ENCODE measurements at regions not wholly inside any gene's neighbourhood (a gene's known extent, or its start where the extent isn't known, plus 50 kb on each side); places are given as distances from the start of the nearest gene placed in this dataset.

DNA sequence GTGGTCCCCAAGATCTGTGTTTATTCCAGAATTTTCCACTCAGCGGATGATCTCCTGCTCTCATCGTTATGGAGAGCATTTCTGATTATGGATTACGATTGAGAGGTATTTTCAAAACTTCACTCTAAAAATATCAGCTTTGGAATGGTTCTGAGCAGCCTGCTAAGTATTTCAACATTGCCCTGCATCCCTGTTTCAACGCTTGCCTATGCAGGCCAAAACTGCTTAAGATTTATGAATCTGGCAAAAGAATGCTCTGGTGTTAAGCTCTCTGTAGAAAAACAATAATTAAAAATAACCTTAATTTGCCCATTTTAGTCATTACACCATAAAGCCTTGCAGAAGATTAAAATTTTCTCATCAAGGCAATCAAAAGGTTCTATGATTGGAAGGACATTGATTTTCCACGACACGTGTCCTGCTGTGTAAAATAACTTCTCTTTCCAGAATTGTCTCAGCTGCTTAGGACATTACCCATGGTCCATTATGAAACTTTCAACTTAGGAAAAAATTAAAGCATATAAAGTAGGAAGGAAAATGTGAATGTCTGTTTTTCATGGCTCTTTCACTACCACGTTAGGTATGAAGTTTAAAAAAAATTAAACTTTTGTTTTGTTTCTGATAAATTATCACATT lies 229.9 kb downstream of the ACKR3 start:
- H2AFZ ChIP-seq (ENCODE audit: low read length), result no peak overlapping the region
- DNase-seq (ENCODE audit: insufficient read length, low spot score, missing footprints), result no peak

DNA sequence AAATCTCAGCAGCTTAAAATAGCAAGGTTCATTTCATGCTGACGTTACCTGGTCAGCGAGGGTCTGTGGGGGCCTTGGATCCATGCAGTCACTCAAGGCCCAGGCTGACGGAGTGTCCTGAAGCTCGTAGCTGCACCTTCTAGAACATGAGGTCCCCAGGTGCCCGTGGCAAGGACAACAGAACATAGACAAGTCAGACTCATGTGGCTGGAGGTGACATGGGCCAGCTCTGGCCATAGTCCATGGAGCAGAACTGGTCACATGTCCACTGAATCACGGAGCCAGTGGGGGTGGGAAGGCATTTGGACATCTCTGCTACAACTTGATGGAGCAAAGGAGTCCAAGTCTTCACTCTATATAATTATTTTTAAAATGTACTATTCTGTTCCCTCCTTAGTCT lies 233.2 kb downstream of the ACKR3 start:
- TF ChIP-seq, protein P1, sequence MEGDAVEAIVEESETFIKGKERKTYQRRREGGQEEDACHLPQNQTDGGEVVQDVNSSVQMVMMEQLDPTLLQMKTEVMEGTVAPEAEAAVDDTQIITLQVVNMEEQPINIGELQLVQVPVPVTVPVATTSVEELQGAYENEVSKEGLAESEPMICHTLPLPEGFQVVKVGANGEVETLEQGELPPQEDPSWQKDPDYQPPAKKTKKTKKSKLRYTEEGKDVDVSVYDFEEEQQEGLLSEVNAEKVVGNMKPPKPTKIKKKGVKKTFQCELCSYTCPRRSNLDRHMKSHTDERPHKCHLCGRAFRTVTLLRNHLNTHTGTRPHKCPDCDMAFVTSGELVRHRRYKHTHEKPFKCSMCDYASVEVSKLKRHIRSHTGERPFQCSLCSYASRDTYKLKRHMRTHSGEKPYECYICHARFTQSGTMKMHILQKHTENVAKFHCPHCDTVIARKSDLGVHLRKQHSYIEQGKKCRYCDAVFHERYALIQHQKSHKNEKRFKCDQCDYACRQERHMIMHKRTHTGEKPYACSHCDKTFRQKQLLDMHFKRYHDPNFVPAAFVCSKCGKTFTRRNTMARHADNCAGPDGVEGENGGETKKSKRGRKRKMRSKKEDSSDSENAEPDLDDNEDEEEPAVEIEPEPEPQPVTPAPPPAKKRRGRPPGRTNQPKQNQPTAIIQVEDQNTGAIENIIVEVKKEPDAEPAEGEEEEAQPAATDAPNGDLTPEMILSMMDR (IDR thresholded peaks at IDR 0.05; ENCODE audit: extremely low read depth, low read depth, low read length), result no peak
- peaks cover 5% of the 10 kb centered on the region for H3K27me3 ChIP-seq (ENCODE audit: insufficient read depth, low read length)
- no peak overlapping the region for H3K4me3 ChIP-seq (ENCODE audit: insufficient read depth, low read length)
- no peak for DNase-seq (ENCODE audit: insufficient read length, low spot score, missing footprints)
- no peaks in the 10 kb centered on the region for H3K36me3 ChIP-seq (ENCODE audit: insufficient read depth, low read length)
- no peak overlapping the region for H3K4me2 ChIP-seq (ENCODE audit: insufficient read depth, low read length)
- H4K20me1 ChIP-seq (ENCODE audit: insufficient read depth, low read length), result no peaks in the 10 kb centered on the region
- H3K9me3 ChIP-seq (ENCODE audit: low read depth, low read length), result no peaks in the 10 kb centered on the region
- no peaks in the 10 kb centered on the region for H3K4me1 ChIP-seq (ENCODE audit: insufficient read depth, low read length)
- H3K79me2 ChIP-seq (ENCODE audit: insufficient read depth, low read length), result no peaks in the 10 kb centered on the region
- no peak overlapping the region for H3K27ac ChIP-seq (ENCODE audit: low read depth, low read length)
- no peak overlapping the region for H2AFZ ChIP-seq (ENCODE audit: low read length)

More for the DNA sequence above, 229.9 kb downstream of the ACKR3 start:
- H3K4me3 ChIP-seq (ENCODE audit: insufficient read depth, low read length), result no peak overlapping the region
- H3K79me2 ChIP-seq (ENCODE audit: insufficient read depth, low read length), result no peaks in the 10 kb centered on the region
- no peaks in the 10 kb centered on the region for H3K36me3 ChIP-seq (ENCODE audit: insufficient read depth, low read length)
- H3K27me3 ChIP-seq (ENCODE audit: insufficient read depth, low read length), result peaks cover 15% of the 10 kb centered on the region
- no peaks in the 10 kb centered on the region for H3K4me1 ChIP-seq (ENCODE audit: insufficient read depth, low read length)
- TF ChIP-seq, protein P1 (IDR thresholded peaks at IDR 0.05; ENCODE audit: extremely low read depth, low read depth, low read length), result no peak
- no peak overlapping the region for H3K27ac ChIP-seq (ENCODE audit: low read depth, low read length)
- H4K20me1 ChIP-seq (ENCODE audit: insufficient read depth, low read length), result no peaks in the 10 kb centered on the region
- H3K4me2 ChIP-seq (ENCODE audit: insufficient read depth, low read length), result no peak overlapping the region
- H3K9me3 ChIP-seq (ENCODE audit: low read depth, low read length), result no peaks in the 10 kb centered on the region

GRCh38 chr2:236803621-236804020 lies 234.0 kb downstream of the ACKR3 start:
- no peaks in the 10 kb centered on the region for H4K20me1 ChIP-seq (ENCODE audit: insufficient read depth, low read length)
- H3K9me3 ChIP-seq (ENCODE audit: low read depth, low read length), result no peaks in the 10 kb centered on the region
- no peaks in the 10 kb centered on the region for H3K79me2 ChIP-seq (ENCODE audit: insufficient read depth, low read length)
- no peak overlapping the region for H2AFZ ChIP-seq (ENCODE audit: low read length)
- H3K4me2 ChIP-seq (ENCODE audit: insufficient read depth, low read length), result no peak overlapping the region
- TF ChIP-seq, protein P1 (IDR thresholded peaks at IDR 0.05; ENCODE audit: extremely low read depth, low read depth, low read length), result no peak
- no peaks in the 10 kb centered on the region for H3K4me1 ChIP-seq (ENCODE audit: insufficient read depth, low read length)
- peaks cover 5% of the 10 kb centered on the region for H3K27me3 ChIP-seq (ENCODE audit: insufficient read depth, low read length)
- H3K27ac ChIP-seq (ENCODE audit: low read depth, low read length), result no peak overlapping the region
- no peak overlapping the region for H3K4me3 ChIP-seq (ENCODE audit: insufficient read depth, low read length)
- no peaks in the 10 kb centered on the region for H3K36me3 ChIP-seq (ENCODE audit: insufficient read depth, low read length)
- no peak for DNase-seq (ENCODE audit: insufficient read length, low spot score, missing footprints)

- peaks cover 5% of the 10 kb centered on the region for H3K9me3 ChIP-seq (ENCODE audit: low read depth, low read length)
- H4K20me1 ChIP-seq (ENCODE audit: insufficient read depth, low read length), result no peaks in the 10 kb centered on the region
- H3K4me1 ChIP-seq (ENCODE audit: insufficient read depth, low read length), result no peaks in the 10 kb centered on the region
- TF ChIP-seq, protein P1 (IDR thresholded peaks at IDR 0.05; ENCODE audit: extremely low read depth, low read depth, low read length), result no peak
- peaks cover 2% of the 10 kb centered on the region for H3K27me3 ChIP-seq (ENCODE audit: insufficient read depth, low read length)
- no peak for DNase-seq (ENCODE audit: insufficient read length, low spot score, missing footprints)
- H3K4me3 ChIP-seq (ENCODE audit: insufficient read depth, low read length), result no peak overlapping the region
- no peak overlapping the region for H3K4me2 ChIP-seq (ENCODE audit: insufficient read depth, low read length)
- H3K27ac ChIP-seq (ENCODE audit: low read depth, low read length), result no peak overlapping the region
- H3K79me2 ChIP-seq (ENCODE audit: insufficient read depth, low read length), result no peaks in the 10 kb centered on the region
- no peak overlapping the region for H2AFZ ChIP-seq (ENCODE audit: low read length)
- no peaks in the 10 kb centered on the region for H3K36me3 ChIP-seq (ENCODE audit: insufficient read depth, low read length)
Measured at GRCh38 chr2:236805800-236806531, 236.3 kb downstream of the ACKR3 start.
